ENCODE measurements at regions not wholly inside any gene's neighbourhood (a gene's known extent, or its start where the extent isn't known, plus 50 kb on each side); places are given as distances from the start of the nearest gene placed in this dataset.

GRCh38 chr4:38311495-38312126 is 351.4 kb downstream of the PTTG2 start:
- no peaks in the 10 kb centered on the region for H3K27me3 ChIP-seq
- in situ Hi-C loops (cut with MboI; ENCODE audit: low pct_ligation_motif_present in 1 of 4, low pct_unique_long_range_greater_than_20kb in 1 of 4, low sequenced_read_pairs in 3 of 4) (loop anchor here (10.0 to 25.0 kb wide), 3 partner anchors 127 to 249 kb away; no protein-coding TSS in a partner anchor), intact Hi-C loops (cut with DNase I; ENCODE audit: low total_unique reads) (loop anchor here (10.0 kb wide), 1 partner anchor 247 kb away; no protein-coding TSS in a partner anchor)
- no peaks in the 10 kb centered on the region for H3K36me3 ChIP-seq
- TF ChIP-seq POLR2AphosphoS5 (IDR thresholded peaks at IDR 0.05) (no peak), POLR2A (IDR thresholded peaks at IDR 0.05) (no peak), EP300 (IDR thresholded peaks at IDR 0.05; ENCODE audit: low read depth) (no peak), CTCF (IDR thresholded peaks at IDR 0.05) (no peak)
- DNase-seq, result no peak
- no peak overlapping the region for H3K4me3 ChIP-seq
- 90 to 100% methylated on average over 6 to 8 of the region's 8 CpGs for WGBS, 2 donors (ENCODE audit: low coverage in 1 of 2)
- peaks cover 0 to 26% (median 9%) of the 10 kb centered on the region in 4 donors for H3K4me1 ChIP-seq
- no peaks in the 10 kb centered on the region for H3K9me3 ChIP-seq
- no peak overlapping the region for H3K27ac ChIP-seq

- no peaks in the 10 kb centered on the region for H3K27me3 ChIP-seq
- H3K27ac ChIP-seq, result peak overlapping the region; percentile 74 to 86 (median 81)
- no peaks in the 10 kb centered on the region for H3K36me3 ChIP-seq
- intact Hi-C loops (cut with DNase I; ENCODE audit: low total_unique reads) (loop anchor here (10.0 kb wide), 1 partner anchor 248 kb away; no protein-coding TSS in a partner anchor), in situ Hi-C loops (cut with MboI; ENCODE audit: low pct_ligation_motif_present in 1 of 4, low pct_unique_long_range_greater_than_20kb in 1 of 4, low sequenced_read_pairs in 3 of 4) (loop anchor here (10.0 to 25.0 kb wide), 3 partner anchors 128 to 251 kb away; no protein-coding TSS in a partner anchor)
- TF ChIP-seq EP300 (IDR thresholded peaks at IDR 0.05; ENCODE audit: low read depth) (peak; percentile 77), POLR2AphosphoS5 (IDR thresholded peaks at IDR 0.05) (peak; percentile 75 to 88 (median 86)), CTCF (IDR thresholded peaks at IDR 0.05) (no peak), POLR2A (IDR thresholded peaks at IDR 0.05) (peak; percentile 54)
- DNase-seq, result peak; percentile 83
- no peak overlapping the region for H3K4me3 ChIP-seq
- WGBS, 2 donors (ENCODE audit: low coverage in 1 of 2), result 44% methylated on average over 5 of the region's 5 CpGs; no CpG with 5 or more reads in 1 of the 2 donors
- peaks cover 0 to 31% (median 10%) of the 10 kb centered on the region in 4 donors for H3K4me1 ChIP-seq
- no peaks in the 10 kb centered on the region for H3K9me3 ChIP-seq
Observed at GRCh38 chr4:38313175-38313574, 350.8 kb upstream of the KLF3 start.

DNA sequence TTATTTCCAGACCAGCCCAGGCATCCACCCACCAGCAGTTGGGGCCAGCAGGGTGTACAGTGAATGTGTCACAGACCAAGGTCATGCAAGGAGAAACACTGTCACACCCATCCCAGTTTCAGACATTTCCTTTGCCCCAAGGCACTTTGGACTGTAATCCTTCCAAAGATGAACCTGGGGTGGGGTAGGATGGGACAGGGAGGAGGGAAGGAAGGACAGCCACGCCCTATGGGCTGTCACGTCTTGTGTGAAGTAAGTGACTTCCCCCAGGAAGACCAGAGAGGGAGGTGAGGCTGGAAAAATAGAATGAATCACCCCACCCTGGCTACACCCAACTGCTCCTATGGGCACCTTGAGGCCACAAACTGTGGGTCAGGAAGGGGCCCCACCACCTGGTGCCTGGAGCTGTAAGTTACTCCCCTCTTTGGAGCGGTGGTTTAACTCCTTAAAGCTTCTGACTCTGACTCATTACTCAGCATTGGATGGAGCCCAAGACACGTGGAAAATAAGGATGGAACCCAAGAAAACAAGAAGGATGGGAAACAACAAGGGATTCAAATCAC is 349.9 kb upstream of the KLF3 start:
- in situ Hi-C loops (cut with MboI; ENCODE audit: low pct_ligation_motif_present in 1 of 4, low pct_unique_long_range_greater_than_20kb in 1 of 4, low sequenced_read_pairs in 3 of 4) (loop anchor here (10.0 to 25.0 kb wide), 3 partner anchors 129 to 252 kb away; no protein-coding TSS in a partner anchor), intact Hi-C loops (cut with DNase I; ENCODE audit: low total_unique reads) (loop anchor here (10.0 kb wide), 1 partner anchor 249 kb away; no protein-coding TSS in a partner anchor)

More for the DNA sequence above, 349.9 kb upstream of the KLF3 start:
- DNase-seq, result peak; percentile 71
- whole genome bisulfite sequencing, 2 donors (ENCODE audit: low coverage in 1 of 2), result 56 to 64% methylated on average over 3 to 4 of the region's 4 CpGs
- no peak overlapping the region for H3K4me3 ChIP-seq
- TF ChIP-seq POLR2A (IDR thresholded peaks at IDR 0.05) (no peak), POLR2AphosphoS5 (IDR thresholded peaks at IDR 0.05) (peak in 2 of 3 donors; percentile 37 to 70), EP300 (IDR thresholded peaks at IDR 0.05; ENCODE audit: low read depth) (peak; percentile 49), CTCF (IDR thresholded peaks at IDR 0.05) (no peak)
- H3K4me1 ChIP-seq, result peaks cover under 1 to 39% (median 16%) of the 10 kb centered on the region in 4 donors
- peak overlapping the region; percentile 74 to 86 (median 81) for H3K27ac ChIP-seq
- no peaks in the 10 kb centered on the region for H3K9me3 ChIP-seq
- no peaks in the 10 kb centered on the region for H3K27me3 ChIP-seq
- H3K36me3 ChIP-seq, result no peaks in the 10 kb centered on the region
